NCI-H2196 treated with DMSO at 0.1 percent for 48 hours (cell line): ENCODE measurements at regions not wholly inside any gene's neighbourhood (a gene's known extent, or its start where the extent isn't known, plus 50 kb on each side); places are given as distances from the start of the nearest gene placed in this dataset.
"Not testable (repeated sequence)": the region's sequence is repeated elsewhere in the genome, so short reads cannot be mapped to it uniquely, and the experiment has no call there.

Experiments
- DNase-seq: peaks from one replicate; lab custom pipeline; 2025; ENCODE audit not compliant: unreplicated experiment; lab: John Stamatoyannopoulos, UW

- no peak for DNase-seq
These were observed 726.4 kb upstream of the SOX11 start for GRCh38 chr2:4965556-4966320.

GRCh38 chr2:4967206-4967605 is 725.0 kb upstream of the SOX11 start:
- DNase-seq = no peak

GRCh38 chr2:4972472-4972871 is 719.7 kb upstream of the SOX11 start:
- DNase-seq = no peak

- no peak for DNase-seq
These were observed 718.8 kb upstream of the SOX11 start for GRCh38 chr2:4973354-4973753.

- DNase-seq = no peak
These were observed 718.2 kb upstream of the SOX11 start for GRCh38 chr2:4973973-4974372.

GRCh38 chr2:4976407-4976806 is 715.8 kb upstream of the SOX11 start:
- DNase-seq = no peak

- no peak for DNase-seq
These were observed 713.1 kb upstream of the SOX11 start for GRCh38 chr2:4979111-4979510.

- DNase-seq = no peak
These were observed 711.2 kb upstream of the SOX11 start for GRCh38 chr2:4980995-4981394.

GRCh38 chr2:4981802-4982409 is 710.3 kb upstream of the SOX11 start:
- DNase-seq = no peak

GRCh38 chr2:4988444-4988843 is 703.7 kb upstream of the SOX11 start:
- not testable (repeated sequence) for DNase-seq

- no peak for DNase-seq
These were observed 700.0 kb upstream of the SOX11 start for GRCh38 chr2:4992226-4992625.

GRCh38 chr2:4995466-4995865 is 696.7 kb upstream of the SOX11 start:
- no peak for DNase-seq

- DNase-seq = no peak
These were observed 684.6 kb upstream of the SOX11 start for GRCh38 chr2:5007596-5007995.

GRCh38 chr2:5019324-5019723 is 672.9 kb upstream of the SOX11 start:
- DNase-seq = no peak

- no peak for DNase-seq
These were observed 671.9 kb upstream of the SOX11 start for GRCh38 chr2:5020116-5020875.

GRCh38 chr2:5021136-5021535 is 671.0 kb upstream of the SOX11 start:
- no peak for DNase-seq

GRCh38 chr2:5022061-5022460 is 670.1 kb upstream of the SOX11 start:
- DNase-seq = no peak

GRCh38 chr2:5022708-5023635 is 669.2 kb upstream of the SOX11 start:
- not testable (repeated sequence) for DNase-seq

GRCh38 chr2:5026571-5027234 is 665.5 kb upstream of the SOX11 start:
- DNase-seq = no peak

GRCh38 chr2:5035057-5035488 is 657.1 kb upstream of the SOX11 start:
- no peak for DNase-seq
